Stimulated activated naive CD8-positive, alpha-beta T cell treated with anti-CD3 and anti-CD28 coated beads, Interleukin-15, Interleukin-2, amounts not matched to agents 100 ng/mL and 50 ng/mL, for 24 hours (primary cell): ENCODE measurements at regions not wholly inside any gene's neighbourhood (a gene's known extent, or its start where the extent isn't known, plus 50 kb on each side); places are given as distances from the start of the nearest gene placed in this dataset.

ENCODE experiments used
- H3K27ac Mint-ChIP-seq: one replicate; pipeline ENCODE4 v1.8.0; 2021; ENCODE audit warnings: mild to moderate bottlenecking, mixed read lengths
- H3K27me3 Mint-ChIP-seq: one replicate; pipeline ENCODE4 v1.8.0; 2021; ENCODE audit warnings: mixed read lengths
- H3K36me3 Mint-ChIP-seq: one replicate; pipeline ENCODE4 v1.8.0; 2021; ENCODE audit warnings: low read depth, mixed read lengths
- H3K4me1 Mint-ChIP-seq: one replicate; pipeline ENCODE4 v1.8.0; 2021; ENCODE audit warnings: low read depth, mixed read lengths
- H3K4me3 Mint-ChIP-seq: one replicate; pipeline ENCODE4 v1.8.0; 2021; ENCODE audit warnings: mild to moderate bottlenecking, mixed read lengths
- H3K9me3 Mint-ChIP-seq: one replicate; pipeline ENCODE4 v1.8.0; 2021; ENCODE audit warnings: mixed read lengths

DNA sequence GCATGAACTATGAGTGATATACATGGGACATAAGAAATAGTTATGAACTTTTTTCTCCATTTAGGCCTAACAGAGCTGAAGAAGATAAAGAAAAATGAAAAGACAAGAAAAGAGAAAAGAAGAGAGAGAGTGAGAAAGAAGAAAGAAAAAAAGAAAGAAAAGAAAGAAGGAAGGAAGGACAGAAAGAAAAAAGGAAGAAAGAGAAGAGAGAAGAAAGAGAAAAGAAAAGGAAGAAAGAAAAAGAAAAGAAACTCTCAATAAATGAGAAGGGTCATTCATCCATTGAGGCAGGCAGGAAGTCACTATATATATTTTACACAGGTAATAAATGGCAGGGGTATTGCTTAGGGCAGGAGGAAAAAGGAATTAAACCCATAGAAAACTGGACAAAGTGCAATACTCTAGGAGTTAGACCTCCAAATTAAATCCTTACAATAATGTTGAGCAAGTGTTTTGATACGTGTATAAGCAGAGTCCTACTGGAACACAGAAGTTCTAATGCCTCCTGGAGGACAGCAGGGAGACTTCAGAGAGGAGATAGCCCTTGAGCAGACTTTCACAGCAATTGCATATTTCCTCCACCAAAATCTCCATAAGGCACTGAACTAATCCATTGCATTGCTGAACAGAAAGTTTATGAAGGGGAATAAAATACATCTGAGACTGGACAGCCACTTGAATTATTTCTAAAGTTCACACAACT, 86.4 kb upstream of the TENT5A start:
- H3K4me3 Mint-ChIP-seq, result no peak overlapping the region
- no peaks in the 10 kb centered on the region for H3K27me3 Mint-ChIP-seq
- H3K9me3 Mint-ChIP-seq, result no peaks in the 10 kb centered on the region
- H3K36me3 Mint-ChIP-seq, result no peaks in the 10 kb centered on the region
- no peak overlapping the region for H3K27ac Mint-ChIP-seq
- no peaks in the 10 kb centered on the region for H3K4me1 Mint-ChIP-seq

DNA sequence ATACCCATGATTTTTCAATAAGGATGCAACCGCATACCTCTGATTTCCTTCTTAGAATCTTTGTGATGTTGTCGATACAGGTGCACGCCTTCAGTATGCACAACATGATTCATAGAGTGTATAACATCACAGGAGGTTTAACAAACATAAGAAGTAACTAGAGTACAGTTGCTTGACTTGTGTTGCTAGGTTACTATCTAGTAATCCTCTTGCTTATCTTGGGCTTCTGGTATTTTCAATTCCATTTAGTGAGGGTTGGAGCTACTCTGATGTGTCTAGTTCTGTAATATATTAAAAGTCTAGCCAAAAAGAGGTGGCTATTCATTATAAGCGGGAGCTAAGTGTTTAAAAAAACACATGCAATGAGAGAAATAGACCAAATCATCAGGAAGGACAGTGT, 85.5 kb upstream of the TENT5A start:
- no peak overlapping the region for H3K27ac Mint-ChIP-seq
- no peaks in the 10 kb centered on the region for H3K9me3 Mint-ChIP-seq
- H3K36me3 Mint-ChIP-seq, result no peaks in the 10 kb centered on the region
- H3K4me3 Mint-ChIP-seq, result no peak overlapping the region
- no peaks in the 10 kb centered on the region for H3K4me1 Mint-ChIP-seq
- no peaks in the 10 kb centered on the region for H3K27me3 Mint-ChIP-seq

DNA sequence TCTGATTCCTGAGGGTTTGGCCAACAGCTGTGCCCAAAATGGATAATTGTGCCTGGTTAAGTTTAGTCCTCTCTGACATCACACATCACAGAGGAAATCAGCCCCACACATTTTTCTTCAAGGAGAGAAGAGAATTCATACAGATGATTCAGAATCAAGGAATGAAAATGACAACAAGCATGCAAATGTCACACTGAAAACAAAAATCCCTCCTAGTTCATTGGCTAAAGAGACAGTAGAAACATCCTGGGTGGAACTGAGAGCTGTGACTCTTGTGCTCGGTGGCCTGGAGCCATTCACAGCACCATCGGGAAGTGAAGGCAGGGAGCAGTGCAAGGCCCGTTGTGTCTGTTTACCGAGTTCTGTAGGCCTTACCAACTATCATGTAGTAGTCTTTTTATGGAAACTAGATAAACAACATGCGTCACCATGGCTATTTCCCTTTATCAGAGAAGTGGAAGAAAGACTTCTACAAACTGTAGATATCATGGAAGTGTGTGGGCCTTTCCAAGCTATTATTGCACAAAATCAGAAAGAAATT, 81.7 kb upstream of the TENT5A start:
- no peaks in the 10 kb centered on the region for H3K9me3 Mint-ChIP-seq
- H3K4me1 Mint-ChIP-seq, result no peaks in the 10 kb centered on the region
- no peaks in the 10 kb centered on the region for H3K36me3 Mint-ChIP-seq
- H3K27me3 Mint-ChIP-seq, result no peaks in the 10 kb centered on the region
- H3K27ac Mint-ChIP-seq, result no peak overlapping the region
- H3K4me3 Mint-ChIP-seq, result no peak overlapping the region

DNA sequence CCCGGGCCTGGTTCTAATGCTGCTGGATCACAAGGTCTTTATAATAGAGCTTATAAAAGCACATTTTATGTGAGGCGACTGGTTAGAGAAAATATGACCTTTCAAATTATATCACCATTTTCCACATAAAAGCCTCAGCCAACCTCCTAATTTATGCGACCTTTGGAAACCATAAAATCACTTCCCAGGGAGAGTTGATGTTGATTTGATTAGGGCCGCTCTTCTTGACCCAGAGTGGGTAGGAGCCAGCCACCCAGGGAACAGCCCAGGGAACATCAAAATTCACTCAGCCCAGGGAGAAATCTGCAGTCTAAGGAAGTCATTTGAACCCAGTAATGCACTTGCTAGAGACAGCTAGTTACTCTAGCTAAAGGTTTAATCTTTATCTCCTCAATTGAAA, 79.8 kb upstream of the TENT5A start:
- H3K36me3 Mint-ChIP-seq, result no peaks in the 10 kb centered on the region
- H3K4me3 Mint-ChIP-seq, result no peak overlapping the region
- H3K4me1 Mint-ChIP-seq, result no peaks in the 10 kb centered on the region
- no peak overlapping the region for H3K27ac Mint-ChIP-seq
- H3K9me3 Mint-ChIP-seq, result no peaks in the 10 kb centered on the region
- H3K27me3 Mint-ChIP-seq, result no peaks in the 10 kb centered on the region

DNA sequence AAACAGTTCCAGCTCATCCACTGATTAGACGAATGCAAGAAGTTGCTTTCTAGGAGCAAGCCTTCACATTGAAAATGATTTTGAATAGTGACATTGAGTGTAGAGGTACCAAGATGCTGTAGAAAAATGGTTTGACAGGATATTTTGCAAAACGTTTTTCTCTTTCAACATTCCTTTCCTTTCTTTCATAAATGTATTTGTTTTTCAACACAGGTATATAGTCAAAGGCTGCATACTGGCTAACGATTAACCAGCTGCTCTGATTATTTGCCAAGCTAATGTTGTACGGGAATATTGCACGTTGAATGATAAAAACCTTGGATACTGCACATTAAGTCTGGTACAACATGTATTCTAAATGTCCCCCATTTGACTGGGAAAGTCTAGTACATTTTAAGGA, 78.8 kb upstream of the TENT5A start:
- no peak overlapping the region for H3K4me3 Mint-ChIP-seq
- H3K4me1 Mint-ChIP-seq, result no peaks in the 10 kb centered on the region
- H3K36me3 Mint-ChIP-seq, result no peaks in the 10 kb centered on the region
- no peak overlapping the region for H3K27ac Mint-ChIP-seq
- no peaks in the 10 kb centered on the region for H3K27me3 Mint-ChIP-seq
- H3K9me3 Mint-ChIP-seq, result peaks cover 4% of the 10 kb centered on the region

GRCh38 chr6:81826784-81827183, 74.3 kb upstream of the TENT5A start:
- Mint-ChIP-seq H3K27ac (no peak overlapping the region), H3K4me3 (no peak overlapping the region), H3K4me1 (peaks cover 2% of the 10 kb centered on the region), H3K27me3 (no peaks in the 10 kb centered on the region), H3K9me3 (peaks cover 10% of the 10 kb centered on the region), H3K36me3 (no peaks in the 10 kb centered on the region)

DNA sequence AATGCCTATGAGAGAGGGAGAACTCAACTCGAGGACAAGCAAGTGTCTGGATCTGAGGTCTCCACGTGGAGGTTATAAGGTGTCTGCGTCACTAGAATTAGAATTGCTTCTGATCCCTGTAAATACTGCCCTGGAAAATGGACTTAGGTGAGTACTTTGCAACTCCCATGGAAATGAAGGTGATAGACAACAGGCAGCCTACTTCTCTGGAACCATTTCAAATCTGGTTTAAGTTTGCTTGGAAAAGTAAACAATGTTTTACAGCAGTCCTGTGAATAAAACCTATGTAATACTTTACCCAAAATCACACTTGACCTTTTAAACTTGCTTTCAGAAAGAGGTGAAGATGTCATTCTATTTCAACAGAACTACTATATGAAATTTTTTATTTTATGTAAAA, 70.1 kb upstream of the TENT5A start:
- H3K9me3 Mint-ChIP-seq, result peaks cover 10% of the 10 kb centered on the region
- no peaks in the 10 kb centered on the region for H3K27me3 Mint-ChIP-seq
- H3K36me3 Mint-ChIP-seq, result no peaks in the 10 kb centered on the region
- H3K4me1 Mint-ChIP-seq, result peaks cover 21% of the 10 kb centered on the region
- no peak overlapping the region for H3K4me3 Mint-ChIP-seq
- no peak overlapping the region for H3K27ac Mint-ChIP-seq

GRCh38 chr6:81821449-81821848, 69.0 kb upstream of the TENT5A start:
- Mint-ChIP-seq H3K4me3 (no peak overlapping the region), H3K27ac (no peak overlapping the region), H3K9me3 (peaks cover 8% of the 10 kb centered on the region), H3K36me3 (no peaks in the 10 kb centered on the region), H3K27me3 (no peaks in the 10 kb centered on the region), H3K4me1 (peaks cover 21% of the 10 kb centered on the region)

DNA sequence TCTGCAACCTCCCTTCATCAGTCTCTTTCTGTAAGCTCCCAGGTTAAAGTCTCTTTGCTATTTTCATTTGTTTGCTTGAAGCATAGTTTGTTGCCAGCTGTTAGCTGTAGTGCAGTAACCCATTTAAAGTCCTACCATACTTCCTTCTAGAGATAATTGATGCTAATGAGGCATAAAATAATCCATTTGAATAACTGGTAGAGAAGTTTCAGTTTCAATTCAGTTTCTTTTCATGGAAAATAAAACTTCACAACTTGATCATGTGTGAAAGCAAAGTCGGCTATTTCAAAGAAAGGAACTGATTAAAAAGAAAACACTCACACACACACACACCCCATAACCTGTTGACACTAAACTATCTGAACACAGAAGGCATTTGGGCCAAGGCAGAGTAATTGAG, 68.5 kb upstream of the TENT5A start:
- H3K4me3 Mint-ChIP-seq, result no peak overlapping the region
- H3K36me3 Mint-ChIP-seq, result no peaks in the 10 kb centered on the region
- no peak overlapping the region for H3K27ac Mint-ChIP-seq
- H3K9me3 Mint-ChIP-seq, result peaks cover 3% of the 10 kb centered on the region
- peaks cover 21% of the 10 kb centered on the region for H3K4me1 Mint-ChIP-seq
- no peaks in the 10 kb centered on the region for H3K27me3 Mint-ChIP-seq

DNA sequence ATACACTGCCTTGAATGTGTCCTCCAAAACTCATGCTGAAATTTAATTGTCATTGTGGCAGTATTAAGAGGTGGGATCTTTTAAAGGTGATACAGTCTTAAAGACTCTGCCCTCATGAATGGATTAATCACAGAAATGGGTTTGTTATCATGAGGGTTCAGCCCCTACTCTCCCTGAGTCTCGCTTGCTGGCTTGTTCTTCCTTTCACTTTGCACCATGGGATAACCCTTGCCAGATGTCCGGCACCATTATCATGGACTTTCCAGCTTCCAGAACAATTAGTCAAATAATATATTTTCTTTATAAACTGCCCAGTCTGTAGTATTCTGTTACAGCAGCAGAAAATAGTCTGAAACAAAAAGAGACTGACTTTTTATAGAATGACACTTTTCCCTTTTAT, 67.9 kb upstream of the TENT5A start:
- H3K27ac Mint-ChIP-seq, result no peak overlapping the region

GRCh38 chr6:81819767-81820166, 67.3 kb upstream of the TENT5A start:
- no peak overlapping the region for H3K27ac Mint-ChIP-seq
- H3K36me3 Mint-ChIP-seq, result no peaks in the 10 kb centered on the region
- no peaks in the 10 kb centered on the region for H3K9me3 Mint-ChIP-seq
- no peak overlapping the region for H3K4me3 Mint-ChIP-seq
- no peaks in the 10 kb centered on the region for H3K27me3 Mint-ChIP-seq
- peaks cover 21% of the 10 kb centered on the region for H3K4me1 Mint-ChIP-seq

More for the DNA sequence above, 67.9 kb upstream of the TENT5A start:
- H3K27me3 Mint-ChIP-seq, result no peaks in the 10 kb centered on the region
- H3K9me3 Mint-ChIP-seq, result no peaks in the 10 kb centered on the region
- no peaks in the 10 kb centered on the region for H3K36me3 Mint-ChIP-seq
- H3K4me3 Mint-ChIP-seq, result no peak overlapping the region
- peaks cover 21% of the 10 kb centered on the region for H3K4me1 Mint-ChIP-seq

GRCh38 chr6:81818901-81819361, 66.5 kb upstream of the TENT5A start:
- H3K27me3 Mint-ChIP-seq, result no peaks in the 10 kb centered on the region
- peaks cover 21% of the 10 kb centered on the region for H3K4me1 Mint-ChIP-seq

GRCh38 chr6:81816380-81816779, 63.9 kb upstream of the TENT5A start:
- peaks cover 24% of the 10 kb centered on the region for H3K4me1 Mint-ChIP-seq

More at GRCh38 chr6:81818901-81819361, 66.5 kb upstream of the TENT5A start:
- Mint-ChIP-seq H3K27ac (no peak overlapping the region), H3K4me3 (no peak overlapping the region), H3K36me3 (no peaks in the 10 kb centered on the region), H3K9me3 (no peaks in the 10 kb centered on the region)

DNA sequence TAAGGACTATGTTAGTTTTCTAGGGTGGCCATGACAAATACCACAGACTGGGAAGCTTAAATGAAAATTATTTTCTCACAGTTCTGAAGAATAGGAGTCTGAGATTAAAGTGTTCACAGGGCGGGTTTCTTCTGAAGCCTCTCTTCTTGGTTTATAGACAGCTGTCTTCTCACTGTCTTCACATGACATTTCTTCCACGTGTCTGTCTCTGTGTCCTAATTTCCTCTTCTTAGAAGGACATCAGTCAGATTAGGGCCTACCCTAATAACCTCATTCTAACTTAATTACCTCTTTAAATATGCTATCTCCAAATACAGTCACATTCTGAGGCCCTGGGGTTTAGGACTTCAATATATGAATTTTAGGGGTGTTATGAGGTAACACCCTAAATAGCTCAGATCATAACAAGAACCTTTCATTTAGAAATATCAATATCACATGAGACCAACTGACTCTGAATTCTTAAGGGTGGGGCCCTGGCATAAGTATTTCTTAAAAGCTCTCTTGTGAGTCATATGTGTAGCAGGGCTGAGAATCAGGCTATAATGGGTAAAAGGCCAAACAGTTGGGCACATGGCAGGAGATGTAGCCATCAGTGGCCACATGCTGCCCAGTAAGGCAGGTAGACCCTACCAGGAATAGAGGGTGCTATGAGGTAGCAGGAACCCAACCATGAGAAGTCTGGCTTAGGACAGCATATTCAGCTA, 62.0 kb upstream of the TENT5A start:
- no peak overlapping the region for H3K4me3 Mint-ChIP-seq
- no peaks in the 10 kb centered on the region for H3K36me3 Mint-ChIP-seq
- H3K27me3 Mint-ChIP-seq, result peaks cover 18% of the 10 kb centered on the region
- H3K9me3 Mint-ChIP-seq, result no peaks in the 10 kb centered on the region
- H3K27ac Mint-ChIP-seq, result no peak overlapping the region
- H3K4me1 Mint-ChIP-seq, result peaks cover 13% of the 10 kb centered on the region

More at GRCh38 chr6:81816380-81816779, 63.9 kb upstream of the TENT5A start:
- H3K9me3 Mint-ChIP-seq, result no peaks in the 10 kb centered on the region
- no peak overlapping the region for H3K27ac Mint-ChIP-seq
- H3K36me3 Mint-ChIP-seq, result no peaks in the 10 kb centered on the region
- H3K4me3 Mint-ChIP-seq, result no peak overlapping the region
- H3K27me3 Mint-ChIP-seq, result peaks cover 13% of the 10 kb centered on the region

- Mint-ChIP-seq H3K36me3 (no peaks in the 10 kb centered on the region), H3K27ac (no peak overlapping the region), H3K4me3 (no peak overlapping the region), H3K27me3 (peaks cover 18% of the 10 kb centered on the region), H3K4me1 (peaks cover 8% of the 10 kb centered on the region), H3K9me3 (no peaks in the 10 kb centered on the region)
Observed at GRCh38 chr6:81813305-81813704, 60.8 kb upstream of the TENT5A start.
